ENCODE measurements at regions not wholly inside any gene's neighbourhood (a gene's known extent, or its start where the extent isn't known, plus 50 kb on each side); places are given as distances from the start of the nearest gene placed in this dataset.

DNA sequence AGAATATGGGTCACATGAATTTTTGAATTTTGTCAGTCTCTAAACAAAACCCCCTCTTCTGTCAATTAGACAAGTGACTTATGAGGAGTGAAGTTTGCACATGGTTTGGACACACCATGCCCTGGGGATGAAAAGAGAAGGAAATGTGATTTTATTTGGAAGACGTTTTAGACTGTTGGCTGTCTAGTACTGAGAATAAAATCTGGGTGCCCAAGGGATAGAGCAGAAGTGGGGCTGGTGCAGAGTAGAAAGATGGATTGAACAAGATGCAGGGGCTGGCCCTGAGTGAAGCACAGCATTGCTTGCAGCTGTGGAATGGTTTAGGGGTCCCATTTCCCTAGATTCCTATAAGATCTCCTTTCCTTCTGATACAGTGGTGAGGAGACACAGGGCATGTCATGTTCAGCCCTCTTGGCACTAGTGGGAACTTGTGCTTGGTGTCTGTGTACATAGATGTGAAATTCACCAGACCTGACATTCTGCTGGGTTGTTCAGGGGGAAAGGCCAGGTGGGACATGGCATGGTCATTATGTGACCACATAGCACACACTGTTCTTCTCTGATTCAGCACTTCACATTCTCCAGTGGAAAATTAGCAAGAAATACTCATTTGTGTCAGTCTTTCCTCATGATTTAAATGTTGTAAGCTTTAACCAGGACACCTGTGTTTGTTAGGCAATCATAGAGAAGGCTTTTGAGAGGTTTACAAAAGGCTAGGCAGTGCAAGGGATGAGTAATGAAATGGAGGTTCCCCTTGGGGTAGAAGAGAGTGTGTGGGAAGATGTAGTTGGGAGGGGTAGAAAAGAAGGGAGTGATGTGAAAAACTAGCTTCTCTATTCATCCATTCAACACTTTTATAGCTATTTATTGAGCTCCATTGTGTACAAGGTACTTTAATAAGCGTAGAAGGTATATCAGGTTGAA lies 202.3 kb upstream of the IGF1 start:
- no peak for DNase-seq (ENCODE audit: extremely low spot score)
- ChIA-PET POLR2A (no interaction called here), CTCF (no interaction called here)
- TF ChIP-seq, protein P1, sequence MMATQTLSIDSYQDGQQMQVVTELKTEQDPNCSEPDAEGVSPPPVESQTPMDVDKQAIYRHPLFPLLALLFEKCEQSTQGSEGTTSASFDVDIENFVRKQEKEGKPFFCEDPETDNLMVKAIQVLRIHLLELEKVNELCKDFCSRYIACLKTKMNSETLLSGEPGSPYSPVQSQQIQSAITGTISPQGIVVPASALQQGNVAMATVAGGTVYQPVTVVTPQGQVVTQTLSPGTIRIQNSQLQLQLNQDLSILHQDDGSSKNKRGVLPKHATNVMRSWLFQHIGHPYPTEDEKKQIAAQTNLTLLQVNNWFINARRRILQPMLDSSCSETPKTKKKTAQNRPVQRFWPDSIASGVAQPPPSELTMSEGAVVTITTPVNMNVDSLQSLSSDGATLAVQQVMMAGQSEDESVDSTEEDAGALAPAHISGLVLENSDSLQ (IDR thresholded peaks at IDR 0.05) = no peak
- TF ChIP-seq ELF4 (IDR thresholded peaks at IDR 0.05) (no peak), BHLHE40 (IDR thresholded peaks at IDR 0.05; ENCODE audit: borderline replicate concordance) (no peak), NFRKB (IDR thresholded peaks at IDR 0.05) (no peak), SP1 (IDR thresholded peaks at IDR 0.05) (no peak), LEF1 (IDR thresholded peaks at IDR 0.05; ENCODE audit: borderline replicate concordance) (no peak), HDGF (IDR thresholded peaks at IDR 0.05; ENCODE audit: borderline replicate concordance) (no peak), TARDBP (IDR thresholded peaks at IDR 0.05) (no peak), FOXA1 (IDR thresholded peaks at IDR 0.05) (no peak), FOXK2 (IDR thresholded peaks at IDR 0.05) (no peak), SUZ12 (IDR thresholded peaks at IDR 0.05) (no peak), FOXM1 (IDR thresholded peaks at IDR 0.05; ENCODE audit: borderline replicate concordance) (no peak), ZNF384 (IDR thresholded peaks at IDR 0.05) (no peak), CTBP1 (IDR thresholded peaks at IDR 0.05; ENCODE audit: borderline replicate concordance) (no peak), L3MBTL2 (conservative IDR thresholded peaks at IDR 0.05) (no peak), ARNT (IDR thresholded peaks at IDR 0.05) (no peak)

- DNase-seq (ENCODE audit: extremely low spot score) = no peak
- ChIA-PET CTCF (no interaction called here), POLR2A (no interaction called here)
- TF ChIP-seq L3MBTL2 (conservative IDR thresholded peaks at IDR 0.05) = no peak
- no peak for TF ChIP-seq SUZ12 (IDR thresholded peaks at IDR 0.05)
- no peak for TF ChIP-seq CTBP1 (IDR thresholded peaks at IDR 0.05; ENCODE audit: borderline replicate concordance)
- TF ChIP-seq HDGF (IDR thresholded peaks at IDR 0.05; ENCODE audit: borderline replicate concordance) = no peak
- no peak for TF ChIP-seq ELF4 (IDR thresholded peaks at IDR 0.05)
- TF ChIP-seq, protein P1 (IDR thresholded peaks at IDR 0.05) = no peak
- no peak for TF ChIP-seq LEF1 (IDR thresholded peaks at IDR 0.05; ENCODE audit: borderline replicate concordance)
- no peak for TF ChIP-seq ARNT (IDR thresholded peaks at IDR 0.05)
- TF ChIP-seq FOXK2 (IDR thresholded peaks at IDR 0.05) = no peak
- TF ChIP-seq FOXA1 (IDR thresholded peaks at IDR 0.05) = no peak
- TF ChIP-seq ZNF384 (IDR thresholded peaks at IDR 0.05) = no peak
- no peak for TF ChIP-seq FOXM1 (IDR thresholded peaks at IDR 0.05; ENCODE audit: borderline replicate concordance)
- no peak for TF ChIP-seq SP1 (IDR thresholded peaks at IDR 0.05)
- TF ChIP-seq TARDBP (IDR thresholded peaks at IDR 0.05) = no peak
These were observed 201.4 kb upstream of the IGF1 start for GRCh38 chr12:102681747-102682146.

DNA sequence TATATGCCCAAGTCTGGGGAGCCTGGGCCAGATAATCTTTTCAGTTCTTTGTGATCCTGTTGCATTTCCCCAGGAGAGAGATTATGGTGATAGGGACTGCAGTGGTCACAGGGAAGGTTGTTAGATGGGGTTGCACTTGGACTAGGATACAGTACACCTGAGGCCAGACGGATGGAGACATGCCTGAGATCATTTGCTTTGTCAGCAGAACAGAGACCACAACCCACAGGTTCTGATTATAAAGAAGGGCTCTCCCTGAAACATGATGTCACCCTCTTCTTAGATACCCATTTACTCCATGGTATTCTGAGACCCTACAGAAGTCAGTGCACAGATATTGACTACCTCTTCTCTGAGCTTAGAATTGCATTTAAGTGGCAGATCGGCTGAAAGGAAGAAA lies 200.9 kb upstream of the IGF1 start:
- CTCF ChIA-PET = no interaction called here
- TF ChIP-seq ZNF384 (IDR thresholded peaks at IDR 0.05) (no peak), SP1 (IDR thresholded peaks at IDR 0.05) (no peak), FOXA1 (IDR thresholded peaks at IDR 0.05) (no peak), BHLHE40 (IDR thresholded peaks at IDR 0.05; ENCODE audit: borderline replicate concordance) (no peak), HDGF (IDR thresholded peaks at IDR 0.05; ENCODE audit: borderline replicate concordance) (no peak), NFRKB (IDR thresholded peaks at IDR 0.05) (no peak), SUZ12 (IDR thresholded peaks at IDR 0.05) (no peak), TARDBP (IDR thresholded peaks at IDR 0.05) (no peak), LEF1 (IDR thresholded peaks at IDR 0.05; ENCODE audit: borderline replicate concordance) (no peak), ARNT (IDR thresholded peaks at IDR 0.05) (no peak)
- TF ChIP-seq, protein P1 (IDR thresholded peaks at IDR 0.05) = no peak
- DNase-seq (ENCODE audit: extremely low spot score) = no peak
- POLR2A ChIA-PET = no interaction called here

DNA sequence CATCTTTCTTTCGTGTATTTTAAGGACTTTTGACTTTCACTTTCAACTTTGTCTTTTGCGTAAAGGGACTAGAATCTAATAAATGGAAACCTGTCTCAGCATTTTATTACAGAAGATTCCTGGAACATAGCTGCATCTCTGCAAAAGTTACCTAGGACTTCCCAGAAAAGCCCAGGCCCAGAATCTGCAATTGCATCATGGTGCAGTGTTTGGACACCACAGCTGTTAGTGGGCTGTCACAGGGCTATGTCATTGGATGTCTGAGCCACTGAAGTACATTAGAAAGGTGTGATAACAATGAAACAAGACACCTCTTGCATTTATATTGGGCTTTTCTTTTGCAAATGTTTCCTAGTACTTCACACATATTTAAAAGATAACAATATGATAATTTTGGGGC lies 199.9 kb upstream of the IGF1 start:
- CTCF ChIA-PET = no interaction called here
- POLR2A ChIA-PET = no interaction called here
- DNase-seq (ENCODE audit: extremely low spot score) = no peak
- no peak for TF ChIP-seq LEF1 (IDR thresholded peaks at IDR 0.05; ENCODE audit: borderline replicate concordance)
- no peak for TF ChIP-seq TARDBP (IDR thresholded peaks at IDR 0.05)
- TF ChIP-seq HDGF (IDR thresholded peaks at IDR 0.05; ENCODE audit: borderline replicate concordance) = no peak
- no peak for TF ChIP-seq SUZ12 (IDR thresholded peaks at IDR 0.05)

DNA sequence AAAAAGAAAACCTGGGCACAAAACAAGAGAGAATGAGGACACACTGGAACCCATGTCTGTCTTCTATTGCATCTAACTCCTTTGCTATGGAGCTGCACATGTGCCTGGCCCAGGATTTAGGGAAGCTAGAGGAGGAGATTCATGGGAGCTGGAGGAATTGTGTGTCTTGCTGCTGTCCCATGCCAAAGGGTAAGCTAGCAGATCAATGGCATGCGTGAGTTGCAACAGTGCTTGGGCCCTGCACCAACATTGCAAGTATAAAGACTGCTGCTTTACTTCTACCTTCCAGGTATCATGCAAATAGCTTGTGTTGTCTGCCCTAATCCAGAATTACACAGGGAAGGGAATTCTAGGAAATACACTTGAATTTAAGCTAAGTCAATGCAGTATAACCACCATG lies 196.4 kb upstream of the IGF1 start:
- no peak for DNase-seq (ENCODE audit: extremely low spot score)
- TF ChIP-seq TARDBP (IDR thresholded peaks at IDR 0.05) (no peak), HDGF (IDR thresholded peaks at IDR 0.05; ENCODE audit: borderline replicate concordance) (no peak), FOXM1 (IDR thresholded peaks at IDR 0.05; ENCODE audit: borderline replicate concordance) (no peak), LEF1 (IDR thresholded peaks at IDR 0.05; ENCODE audit: borderline replicate concordance) (no peak), FOXK2 (IDR thresholded peaks at IDR 0.05) (no peak), NFRKB (IDR thresholded peaks at IDR 0.05) (no peak), L3MBTL2 (conservative IDR thresholded peaks at IDR 0.05) (no peak), SUZ12 (IDR thresholded peaks at IDR 0.05) (no peak), SP1 (IDR thresholded peaks at IDR 0.05) (no peak), ZNF384 (IDR thresholded peaks at IDR 0.05) (no peak), ARNT (IDR thresholded peaks at IDR 0.05) (no peak), FOXA1 (IDR thresholded peaks at IDR 0.05) (no peak), CTBP1 (IDR thresholded peaks at IDR 0.05; ENCODE audit: borderline replicate concordance) (no peak), BHLHE40 (IDR thresholded peaks at IDR 0.05; ENCODE audit: borderline replicate concordance) (no peak), ELF4 (IDR thresholded peaks at IDR 0.05) (no peak)
- TF ChIP-seq, protein P1 (IDR thresholded peaks at IDR 0.05) = no peak
- CTCF ChIA-PET = no interaction called here
- POLR2A ChIA-PET = no interaction called here
